HG03060 (cell line): ENCODE measurements at regions not wholly inside any gene's neighbourhood (a gene's known extent, or its start where the extent isn't known, plus 50 kb on each side); places are given as distances from the start of the nearest gene placed in this dataset.

Source experiments
- ATAC-seq: cut with Tn5 transposase; IDR thresholded peaks from one replicate; pipeline ENCODE4 v1.9.1; 2021; ENCODE audit warnings: low read depth, moderate number of reproducible peaks; ENCODE audit not compliant: unreplicated experiment

DNA sequence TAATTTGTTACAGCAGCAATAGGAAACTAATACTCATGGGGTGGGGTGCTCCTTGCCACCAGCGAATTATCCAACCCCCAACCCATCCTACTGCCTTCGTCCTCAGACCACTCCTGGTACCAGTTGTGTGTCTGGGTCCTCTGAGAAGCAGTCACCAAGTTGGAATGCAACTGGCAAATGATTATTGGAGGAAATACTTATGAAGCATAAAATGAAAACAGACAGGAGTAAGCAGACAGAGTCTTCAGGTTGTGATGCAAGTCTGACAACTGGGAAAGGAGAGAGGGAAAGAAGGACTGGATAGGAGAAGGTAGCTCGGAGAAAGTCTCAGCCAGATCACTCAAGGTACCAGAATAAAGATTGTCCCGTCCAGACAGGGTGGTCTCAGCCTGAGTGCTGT lies 181.1 kb upstream of the ARID2 start:
- no peak for ATAC-seq

- no peak for ATAC-seq
These were observed 180.1 kb upstream of the ARID2 start for GRCh38 chr12:45549337-45549902.

DNA sequence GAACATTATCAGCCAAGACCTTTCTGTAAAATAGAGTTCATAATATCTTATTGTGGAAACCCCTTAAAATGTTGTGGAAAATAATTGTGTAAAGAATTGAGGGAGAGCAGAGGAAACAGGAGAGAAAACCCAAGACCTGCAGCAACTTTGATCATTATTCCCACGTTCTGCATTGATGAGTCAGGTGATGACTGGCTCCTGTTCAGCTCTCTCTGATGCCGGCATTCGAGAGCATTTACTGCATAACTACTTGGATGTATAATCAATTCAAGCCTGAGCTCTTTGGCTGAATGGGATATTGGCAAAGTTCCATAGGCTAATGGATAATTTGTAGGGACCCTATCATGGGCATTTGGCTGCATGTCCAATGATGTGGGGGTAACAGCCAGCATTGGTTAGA lies 176.3 kb upstream of the ARID2 start:
- ATAC-seq = no peak

DNA sequence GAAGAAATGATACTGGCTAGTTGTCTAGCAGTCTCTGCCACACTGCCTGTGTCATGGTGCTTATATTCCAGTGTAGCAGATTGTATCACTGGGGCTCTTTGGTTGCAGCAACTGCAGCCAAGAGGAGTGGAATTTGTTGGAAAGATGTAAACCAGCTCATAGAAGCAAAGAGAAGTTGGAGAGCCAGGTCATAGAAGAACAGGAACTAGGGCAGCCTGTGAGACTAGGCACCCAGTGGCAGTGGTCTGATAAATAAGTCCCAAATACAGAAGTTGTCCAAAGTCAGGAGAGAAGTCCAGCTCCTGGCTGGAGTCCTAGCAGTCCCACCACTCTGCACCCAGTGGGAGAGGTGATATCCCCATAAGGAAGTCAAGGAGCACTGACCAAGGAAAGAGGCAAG lies 172.5 kb upstream of the ARID2 start:
- no peak for ATAC-seq

DNA sequence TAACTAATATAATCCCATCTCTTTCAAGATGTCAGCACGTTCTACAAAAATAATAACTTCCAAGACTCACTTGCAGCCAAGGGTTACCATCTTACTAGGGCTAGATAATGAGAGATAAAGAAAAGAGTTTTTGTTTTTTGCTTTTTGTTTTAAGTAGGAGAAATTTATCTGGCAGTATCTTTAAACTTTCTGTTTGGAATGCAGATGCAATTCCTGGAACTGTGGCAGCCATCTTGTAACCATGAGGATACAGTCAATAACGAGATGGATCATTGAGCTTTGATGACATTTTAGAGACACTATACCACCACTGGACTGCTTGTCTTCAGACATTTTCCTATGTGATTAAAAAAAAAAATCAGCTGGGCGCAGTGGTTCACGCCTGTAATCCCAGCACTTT lies 171.2 kb upstream of the ARID2 start:
- ATAC-seq = no peak

GRCh38 chr12:45559537-45559936 lies 170.0 kb upstream of the ARID2 start:
- ATAC-seq = no peak

GRCh38 chr12:45560689-45561088 lies 168.8 kb upstream of the ARID2 start:
- ATAC-seq = no peak

DNA sequence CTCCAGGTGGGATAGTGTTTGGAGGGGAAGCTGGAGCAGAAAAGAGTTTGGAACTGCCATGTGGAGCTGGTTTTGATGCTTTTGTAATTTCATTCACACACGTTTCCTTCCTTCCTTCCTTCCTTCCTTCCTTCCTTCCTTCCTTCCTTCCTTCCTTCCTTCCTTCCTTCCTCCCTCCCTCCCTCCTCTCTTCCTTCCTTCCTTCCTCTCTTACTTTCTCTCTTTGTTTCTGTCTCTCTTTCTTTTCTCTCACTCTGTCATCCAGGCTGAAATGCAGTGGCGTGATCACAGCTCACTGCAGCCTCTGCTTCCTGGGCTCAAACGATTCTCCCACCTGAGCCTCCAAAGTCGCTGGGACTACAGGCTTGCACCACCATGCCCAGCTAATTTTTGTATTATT lies 168.0 kb upstream of the ARID2 start:
- no peak for ATAC-seq

- no peak for ATAC-seq
These were observed 163.9 kb upstream of the ARID2 start for GRCh38 chr12:45565590-45565989.

GRCh38 chr12:45566257-45566656 lies 163.2 kb upstream of the ARID2 start:
- no peak for ATAC-seq

GRCh38 chr12:45568808-45569207 lies 160.7 kb upstream of the ARID2 start:
- no peak for ATAC-seq

DNA sequence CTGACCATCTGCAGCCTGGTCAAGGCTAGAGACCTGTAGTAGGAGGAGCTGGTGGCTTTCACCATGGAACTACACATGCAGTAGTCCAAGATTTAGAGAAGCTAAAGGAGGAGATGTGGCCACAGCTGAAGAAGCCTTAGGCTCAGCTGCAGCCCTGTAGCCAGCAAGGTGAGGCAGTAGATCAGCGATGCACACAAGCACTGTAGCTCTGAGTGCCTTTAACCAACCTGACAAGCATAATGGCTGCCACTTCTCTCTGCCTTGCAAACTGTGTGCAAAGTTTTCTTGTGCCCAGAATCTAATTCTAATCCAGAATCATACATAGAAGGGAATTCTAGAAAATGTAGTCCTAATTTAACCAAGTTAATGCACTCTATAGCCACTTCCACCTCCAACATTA lies 159.0 kb upstream of the ARID2 start:
- ATAC-seq = no peak

DNA sequence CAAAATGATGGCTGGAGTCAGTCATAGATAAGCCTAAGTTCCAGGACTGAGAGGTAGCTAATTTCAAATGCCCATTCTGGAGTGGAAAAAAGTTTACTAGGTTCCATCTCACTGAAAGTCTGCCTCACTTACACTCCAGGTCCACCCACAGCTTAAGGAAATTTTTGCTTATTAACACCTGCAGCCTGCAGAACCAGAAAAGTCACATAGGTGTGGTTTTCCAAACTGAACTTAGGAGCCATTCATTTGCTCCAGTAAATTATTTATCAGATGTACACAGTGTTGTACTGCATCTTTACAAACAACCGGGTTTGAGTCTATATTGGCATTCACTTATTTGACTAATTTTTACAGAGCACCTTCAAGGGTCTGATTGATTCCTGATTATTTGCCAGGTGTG lies 157.4 kb upstream of the ARID2 start:
- no peak for ATAC-seq

- no peak for ATAC-seq
These were observed 154.1 kb upstream of the ARID2 start for GRCh38 chr12:45575417-45575816.

- ATAC-seq = peak; percentile 63
These were observed 153.6 kb upstream of the ARID2 start for GRCh38 chr12:45575823-45576475.

GRCh38 chr12:45577844-45578399 lies 151.6 kb upstream of the ARID2 start:
- ATAC-seq = no peak

- no peak for ATAC-seq
These were observed 149.0 kb upstream of the ARID2 start for GRCh38 chr12:45580356-45580969.

DNA sequence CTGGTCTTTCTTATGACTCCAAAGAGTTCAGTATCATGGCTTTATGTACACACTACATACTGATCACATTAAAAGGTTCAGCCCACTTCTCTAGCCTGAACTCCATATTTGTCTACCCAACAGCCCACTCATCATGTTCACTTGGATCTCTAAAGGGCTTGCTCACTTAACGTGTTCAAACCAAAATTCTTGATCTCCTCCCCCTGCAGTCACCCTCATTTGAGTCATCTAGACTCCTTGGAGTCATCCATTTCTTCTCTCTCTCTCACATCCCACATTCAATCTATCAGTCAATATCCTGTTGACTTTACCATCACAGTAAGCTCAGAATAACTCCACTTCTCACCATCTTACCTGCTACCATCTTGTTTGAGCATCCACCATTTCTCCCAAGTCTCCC lies 148.4 kb upstream of the ARID2 start:
- no peak for ATAC-seq

GRCh38 chr12:45582536-45582935 lies 147.0 kb upstream of the ARID2 start:
- ATAC-seq = no peak

DNA sequence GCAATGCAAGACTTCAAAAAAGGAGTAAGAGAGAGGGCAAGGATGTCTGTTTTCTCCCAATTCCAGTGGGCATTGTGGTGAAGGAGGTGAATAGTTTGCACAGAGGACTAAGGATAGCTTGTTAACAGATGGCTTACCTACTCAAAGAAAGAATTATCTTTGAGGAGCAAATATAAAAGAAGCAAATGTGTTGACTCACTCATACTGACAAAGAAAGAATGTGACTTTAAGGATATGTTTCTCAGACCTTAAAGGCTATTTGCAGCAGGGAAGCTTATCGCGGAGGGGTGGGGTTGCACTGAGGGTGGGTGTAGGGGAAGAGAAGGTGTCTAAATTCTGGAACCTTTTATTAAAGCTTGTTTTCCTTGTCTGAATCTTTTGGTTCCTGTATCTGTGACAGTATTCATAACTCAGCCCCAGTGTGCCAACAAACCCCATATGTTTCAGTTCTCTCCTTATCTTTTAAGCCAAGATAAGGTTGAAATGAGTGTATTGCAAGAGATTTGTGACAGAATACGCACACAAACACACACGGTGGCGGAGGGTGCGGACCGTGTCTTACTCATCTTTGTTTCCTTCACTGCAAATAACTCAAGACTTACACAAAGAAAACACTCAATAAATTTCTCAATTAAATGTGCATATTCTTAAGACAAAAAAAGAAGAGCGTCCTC lies 146.4 kb upstream of the ARID2 start:
- ATAC-seq = no peak

DNA sequence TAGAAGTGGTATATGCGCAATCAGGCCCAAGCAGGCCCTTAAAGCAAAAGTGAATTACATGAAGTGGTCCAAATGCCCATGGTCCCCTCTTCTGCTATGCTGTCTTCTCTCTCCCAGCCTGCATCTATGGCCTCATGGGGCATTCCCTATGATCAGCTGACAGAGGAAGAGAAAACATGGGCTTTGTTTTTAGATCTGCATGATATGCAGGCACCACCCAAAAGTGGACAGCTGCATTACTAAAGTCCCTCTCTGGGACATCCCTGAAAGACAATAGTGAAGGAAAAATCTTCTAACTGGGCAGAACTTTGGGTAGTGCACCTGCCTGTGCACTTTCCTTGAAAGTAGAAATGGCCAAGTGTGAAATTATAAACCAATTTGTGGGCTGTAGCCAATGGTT lies 145.2 kb upstream of the ARID2 start:
- ATAC-seq = no peak
